Thyroid gland (tissue), 4 donors: ENCODE measurements at regions not wholly inside any gene's neighbourhood (a gene's known extent, or its start where the extent isn't known, plus 50 kb on each side); places are given as distances from the start of the nearest gene placed in this dataset.

Experiments used
- POLR2A ChIP-seq, 2 donors: fragments of 450-650 bp; IDR thresholded peaks; one replicate each; pipeline ENCODE4 v1.6.1; 2017; ENCODE audit warnings: antibody characterized with exemption in 2 of 2, mild to moderate bottlenecking in 2 of 2, moderate library complexity in 1 of 2
- TF ChIP-seq, protein P1 (sequence below), 6 experiments: fragments of 200-600 bp in 3 of 6; fragments of 450-650 bp in 3 of 6; sonication (generic) in 3 of 6; IDR thresholded peaks; one replicate each; pipeline ENCODE4 v1.5.1; 2016 to 2019; ENCODE audit warnings: antibody characterized with exemption in 6 of 6, mild to moderate bottlenecking in 2 of 6, inconsistent platforms in 1 of 6, moderate library complexity in 1 of 6

GRCh38 chr4:182968917-182969650 lies 51.9 kb upstream of the DCTD start:
- no peak for TF ChIP-seq POLR2A (IDR thresholded peaks at IDR 0.05)
- TF ChIP-seq, protein P1, sequence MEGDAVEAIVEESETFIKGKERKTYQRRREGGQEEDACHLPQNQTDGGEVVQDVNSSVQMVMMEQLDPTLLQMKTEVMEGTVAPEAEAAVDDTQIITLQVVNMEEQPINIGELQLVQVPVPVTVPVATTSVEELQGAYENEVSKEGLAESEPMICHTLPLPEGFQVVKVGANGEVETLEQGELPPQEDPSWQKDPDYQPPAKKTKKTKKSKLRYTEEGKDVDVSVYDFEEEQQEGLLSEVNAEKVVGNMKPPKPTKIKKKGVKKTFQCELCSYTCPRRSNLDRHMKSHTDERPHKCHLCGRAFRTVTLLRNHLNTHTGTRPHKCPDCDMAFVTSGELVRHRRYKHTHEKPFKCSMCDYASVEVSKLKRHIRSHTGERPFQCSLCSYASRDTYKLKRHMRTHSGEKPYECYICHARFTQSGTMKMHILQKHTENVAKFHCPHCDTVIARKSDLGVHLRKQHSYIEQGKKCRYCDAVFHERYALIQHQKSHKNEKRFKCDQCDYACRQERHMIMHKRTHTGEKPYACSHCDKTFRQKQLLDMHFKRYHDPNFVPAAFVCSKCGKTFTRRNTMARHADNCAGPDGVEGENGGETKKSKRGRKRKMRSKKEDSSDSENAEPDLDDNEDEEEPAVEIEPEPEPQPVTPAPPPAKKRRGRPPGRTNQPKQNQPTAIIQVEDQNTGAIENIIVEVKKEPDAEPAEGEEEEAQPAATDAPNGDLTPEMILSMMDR (IDR thresholded peaks at IDR 0.05): no peak
